Femur (tissue), 1 donor: ENCODE measurements at regions not wholly inside any gene's neighbourhood (a gene's known extent, or its start where the extent isn't known, plus 50 kb on each side); places are given as distances from the start of the nearest gene placed in this dataset.

Experiments used
- DNase-seq: peaks from one replicate; pipeline ENCODE4 v3.0.0-alpha.2; 2017

- DNase-seq = no peak
These were observed 279.4 kb downstream of the TMA16 start for GRCh38 chr4:163773940-163774339.

GRCh38 chr4:163776957-163777356 is 282.5 kb downstream of the TMA16 start:
- no peak for DNase-seq

GRCh38 chr4:163781726-163782125 is 287.2 kb downstream of the TMA16 start:
- DNase-seq = no peak

GRCh38 chr4:163790231-163790630 is 295.7 kb downstream of the TMA16 start:
- DNase-seq = no peak

GRCh38 chr4:163795885-163796284 is 301.4 kb downstream of the TMA16 start:
- no peak for DNase-seq

GRCh38 chr4:163804001-163804400 is 309.5 kb downstream of the TMA16 start:
- DNase-seq = no peak

- DNase-seq = no peak
These were observed 312.2 kb downstream of the TMA16 start for GRCh38 chr4:163806653-163807052.

- DNase-seq = no peak
These were observed 313.5 kb downstream of the TMA16 start for GRCh38 chr4:163808011-163808410.

- no peak for DNase-seq
These were observed 316.3 kb downstream of the TMA16 start for GRCh38 chr4:163810755-163811154.

GRCh38 chr4:163815776-163816175 is 321.3 kb downstream of the TMA16 start:
- no peak for DNase-seq

GRCh38 chr4:163816494-163816893 is 322.0 kb downstream of the TMA16 start:
- DNase-seq = no peak

GRCh38 chr4:163818673-163819072 is 324.2 kb downstream of the TMA16 start:
- no peak for DNase-seq

GRCh38 chr4:163833669-163834068 is 339.2 kb downstream of the TMA16 start:
- DNase-seq = no peak

GRCh38 chr4:163846008-163846407 is 351.5 kb downstream of the TMA16 start:
- DNase-seq = no peak

GRCh38 chr4:163852246-163852645 is 357.8 kb downstream of the TMA16 start:
- no peak for DNase-seq

GRCh38 chr4:163857903-163858302 is 363.4 kb downstream of the TMA16 start:
- no peak for DNase-seq

GRCh38 chr4:163858515-163858914 is 364.0 kb downstream of the TMA16 start:
- DNase-seq = no peak

GRCh38 chr4:163863082-163863481 is 368.6 kb downstream of the TMA16 start:
- DNase-seq = no peak

GRCh38 chr4:163865010-163865409 is 370.5 kb downstream of the TMA16 start:
- no peak for DNase-seq

- no peak for DNase-seq
These were observed 372.3 kb downstream of the TMA16 start for GRCh38 chr4:163866728-163867315.

- no peak for DNase-seq
These were observed 374.0 kb downstream of the TMA16 start for GRCh38 chr4:163868445-163868844.

- DNase-seq = no peak
These were observed 376.6 kb downstream of the TMA16 start for GRCh38 chr4:163871078-163871477.

GRCh38 chr4:163875327-163875726 is 380.8 kb downstream of the TMA16 start:
- no peak for DNase-seq

- DNase-seq = no peak
These were observed 384.0 kb downstream of the TMA16 start for GRCh38 chr4:163878336-163879121.

GRCh38 chr4:163892417-163892816 is 397.9 kb downstream of the TMA16 start:
- DNase-seq = no peak
